Fibroblast of the aortic adventitia (primary cell): ENCODE measurements at regions not wholly inside any gene's neighbourhood (a gene's known extent, or its start where the extent isn't known, plus 50 kb on each side); places are given as distances from the start of the nearest gene placed in this dataset.
"Not testable (repeated sequence)": the region's sequence is repeated elsewhere in the genome, so short reads cannot be mapped to it uniquely, and the experiment has no call there.

Source experiments
- DNase-seq: peaks from one replicate; pipeline ENCODE4 v3.0.0-alpha.2; 2010; ENCODE audit warnings: low read depth
- H3K4me3 ChIP-seq: 2 replicates; pipeline ENCODE4 v1.5.1; 2011; ENCODE audit warnings: low read depth, mild to moderate bottlenecking, control low read depth, low read length, moderate library complexity
- TF ChIP-seq, protein P1 (sequence below): IDR thresholded peaks from 2 replicates; pipeline ENCODE4 v1.5.1; 2011; ENCODE audit warnings: mild to moderate bottlenecking, low read length, control low read depth, inconsistent platforms; ENCODE audit not compliant: insufficient read depth

DNA sequence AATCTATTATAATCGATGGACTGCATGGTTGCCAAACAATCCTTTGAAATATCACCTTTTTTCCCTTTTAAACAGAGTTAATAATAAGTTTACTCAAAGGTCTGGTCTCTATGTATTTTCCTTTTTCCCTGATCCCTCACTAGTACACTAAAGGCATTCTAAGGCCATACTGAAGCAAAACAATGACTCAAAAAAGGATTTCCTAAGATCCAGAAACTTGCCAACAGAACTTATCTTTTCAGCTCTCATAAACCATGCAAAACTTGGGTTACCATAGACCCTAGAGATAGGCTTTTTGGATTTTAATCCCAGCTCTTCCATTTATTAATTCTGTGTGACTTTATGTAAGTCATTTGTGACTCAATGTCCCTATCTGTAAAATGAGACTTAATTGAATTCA is 77.1 kb downstream of the IFI44 start:
- peak; percentile 68 for DNase-seq

DNA sequence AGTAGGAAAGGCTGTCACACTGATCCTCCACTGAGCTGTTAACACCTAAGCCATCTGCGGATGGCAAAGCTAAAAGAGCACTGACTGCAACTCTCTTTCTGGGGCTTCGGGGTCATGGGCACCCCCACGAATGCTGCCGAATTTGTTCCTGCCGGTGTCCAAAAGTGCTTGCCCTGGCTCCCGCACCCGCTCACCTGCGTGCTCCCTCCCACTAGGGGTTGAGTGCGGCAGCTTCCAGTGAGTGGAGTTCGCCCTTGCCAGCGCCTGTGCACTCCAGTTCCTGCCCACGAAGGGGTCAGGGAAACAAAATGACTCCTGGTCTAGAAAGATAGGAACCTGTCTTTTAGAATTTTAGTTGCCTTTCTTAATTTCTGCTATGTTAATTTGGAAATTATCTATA is 78.7 kb downstream of the IFI44 start:
- TF ChIP-seq, protein P1, sequence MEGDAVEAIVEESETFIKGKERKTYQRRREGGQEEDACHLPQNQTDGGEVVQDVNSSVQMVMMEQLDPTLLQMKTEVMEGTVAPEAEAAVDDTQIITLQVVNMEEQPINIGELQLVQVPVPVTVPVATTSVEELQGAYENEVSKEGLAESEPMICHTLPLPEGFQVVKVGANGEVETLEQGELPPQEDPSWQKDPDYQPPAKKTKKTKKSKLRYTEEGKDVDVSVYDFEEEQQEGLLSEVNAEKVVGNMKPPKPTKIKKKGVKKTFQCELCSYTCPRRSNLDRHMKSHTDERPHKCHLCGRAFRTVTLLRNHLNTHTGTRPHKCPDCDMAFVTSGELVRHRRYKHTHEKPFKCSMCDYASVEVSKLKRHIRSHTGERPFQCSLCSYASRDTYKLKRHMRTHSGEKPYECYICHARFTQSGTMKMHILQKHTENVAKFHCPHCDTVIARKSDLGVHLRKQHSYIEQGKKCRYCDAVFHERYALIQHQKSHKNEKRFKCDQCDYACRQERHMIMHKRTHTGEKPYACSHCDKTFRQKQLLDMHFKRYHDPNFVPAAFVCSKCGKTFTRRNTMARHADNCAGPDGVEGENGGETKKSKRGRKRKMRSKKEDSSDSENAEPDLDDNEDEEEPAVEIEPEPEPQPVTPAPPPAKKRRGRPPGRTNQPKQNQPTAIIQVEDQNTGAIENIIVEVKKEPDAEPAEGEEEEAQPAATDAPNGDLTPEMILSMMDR = no peak
- H3K4me3 ChIP-seq = no peak overlapping the region

More for the DNA sequence above, 77.1 kb downstream of the IFI44 start:
- TF ChIP-seq, protein P1 = no peak
- no peak overlapping the region for H3K4me3 ChIP-seq

DNA sequence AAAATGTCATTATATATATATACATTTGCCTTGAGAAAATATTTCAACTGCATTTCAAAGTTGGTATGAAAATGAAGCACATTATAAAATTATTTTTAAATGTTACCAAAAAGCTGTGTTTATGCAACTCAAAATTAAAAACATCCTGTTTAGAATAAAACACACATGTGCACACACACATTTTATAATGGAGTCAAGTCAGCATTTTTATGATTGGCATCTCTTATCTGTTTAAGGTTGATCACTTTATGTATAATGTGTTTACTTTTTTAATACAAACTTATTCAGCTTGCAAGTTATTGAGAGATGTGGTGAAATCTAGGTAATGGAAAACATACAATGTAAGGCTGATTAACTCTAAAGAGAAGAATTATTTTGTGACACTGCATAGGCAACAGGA is 80.4 kb downstream of the IFI44 start:
- DNase-seq = no peak
- TF ChIP-seq, protein P1 = no peak
- no peak overlapping the region for H3K4me3 ChIP-seq

More for the DNA sequence above, 78.7 kb downstream of the IFI44 start:
- DNase-seq = no peak

DNA sequence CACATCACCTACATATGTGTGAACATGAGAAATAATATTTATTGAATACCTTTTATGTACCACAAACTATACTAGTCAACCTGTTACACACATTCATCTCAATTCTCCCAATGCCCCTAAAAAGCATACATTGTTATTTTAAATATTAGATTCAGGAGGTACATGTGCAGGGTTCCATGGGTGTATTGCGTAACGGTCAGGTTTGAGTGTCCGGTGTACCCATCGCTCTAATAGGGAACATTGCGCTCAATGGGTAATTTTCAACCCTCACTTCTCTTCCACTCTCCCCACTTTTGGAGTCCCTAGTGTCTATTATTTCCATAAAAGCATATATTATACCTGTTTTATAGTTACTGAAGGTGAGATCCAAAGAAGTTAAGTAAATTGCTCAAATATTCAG is 82.0 kb downstream of the IFI44 start:
- no peak overlapping the region for H3K4me3 ChIP-seq
- TF ChIP-seq, protein P1 = no peak
- no peak for DNase-seq

DNA sequence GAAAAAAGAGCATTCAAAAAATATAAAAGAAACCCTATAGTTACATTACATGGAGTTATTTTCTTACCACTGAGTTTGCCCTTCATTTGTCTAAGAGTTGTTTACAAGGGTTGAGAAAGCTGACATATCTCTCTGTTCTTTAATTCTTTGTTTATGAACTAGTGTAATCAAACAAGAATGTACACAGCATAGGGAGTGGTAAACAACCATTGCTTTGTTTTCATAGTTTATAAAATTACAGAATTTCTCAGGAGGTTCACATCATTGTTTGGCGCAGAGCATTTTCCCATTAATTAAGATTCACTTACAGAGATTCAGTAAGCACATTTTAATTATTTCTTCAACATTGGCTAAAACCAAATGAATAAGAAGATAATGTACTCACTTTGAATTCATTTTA is 87.6 kb downstream of the IFI44 start:
- DNase-seq = no peak
- TF ChIP-seq, protein P1 = no peak
- no peak overlapping the region for H3K4me3 ChIP-seq

DNA sequence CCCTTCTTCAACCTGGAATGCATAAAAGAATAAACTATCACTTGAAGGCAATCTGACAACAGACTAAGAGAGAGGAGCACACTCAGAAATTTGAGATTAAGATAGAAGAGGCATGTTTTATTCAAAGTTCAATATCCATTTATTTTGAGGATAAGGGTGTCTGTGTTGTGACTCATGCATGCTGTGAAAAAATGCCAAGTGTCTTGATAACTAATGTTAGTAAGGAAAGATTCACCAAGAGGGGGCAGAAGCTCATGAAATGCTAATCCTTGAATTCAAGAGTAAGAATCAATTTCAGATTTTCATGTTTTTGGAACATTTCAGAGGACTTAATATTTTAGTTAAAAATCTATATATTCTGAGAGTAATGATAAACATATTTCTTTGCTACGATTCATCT is 94.0 kb downstream of the IFI44 start:
- peak; percentile 75 for DNase-seq
- H3K4me3 ChIP-seq = no peak overlapping the region
- TF ChIP-seq, protein P1 = peak; percentile 42

DNA sequence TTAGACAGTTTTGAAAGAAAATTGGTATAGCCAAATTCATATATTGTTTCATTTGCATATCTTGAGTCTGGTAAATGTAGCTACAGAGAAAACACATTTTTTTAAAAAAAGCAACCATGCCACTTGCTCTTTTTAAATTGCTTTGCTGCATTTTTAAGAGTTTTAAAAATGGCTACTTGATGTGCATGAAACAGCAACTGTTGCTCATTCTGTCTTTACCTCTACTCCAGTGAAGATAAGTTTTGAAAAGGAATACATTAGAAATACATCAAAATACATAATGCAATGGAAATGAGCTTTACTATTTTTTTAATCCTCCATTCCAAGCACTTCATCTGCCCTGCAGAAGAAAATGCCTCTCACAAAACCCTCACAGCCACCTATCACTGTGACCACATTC is 95.5 kb downstream of the IFI44 start:
- TF ChIP-seq, protein P1 = no peak
- H3K4me3 ChIP-seq = no peak overlapping the region
- no peak for DNase-seq

DNA sequence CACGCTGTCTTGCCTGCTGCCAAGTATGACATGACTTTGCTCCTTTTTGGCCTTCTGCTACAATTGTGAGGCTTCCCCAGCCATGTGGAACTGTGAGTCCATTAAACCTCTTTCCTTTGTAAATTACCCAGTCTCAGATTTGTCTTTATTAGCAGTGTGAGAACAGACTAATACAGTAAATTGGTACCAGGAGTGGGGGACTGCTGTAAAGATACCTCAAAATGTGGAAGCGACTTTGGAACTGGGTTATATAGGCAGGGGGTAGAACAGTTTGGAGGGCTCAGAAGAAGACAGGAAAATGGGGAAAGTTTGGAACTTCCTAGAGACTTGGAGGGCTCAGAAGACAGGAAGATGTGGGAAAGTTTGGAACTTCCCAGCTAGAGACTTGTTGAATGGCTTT is 104.0 kb downstream of the IFI44 start:
- H3K4me3 ChIP-seq, DNase-seq: not testable (repeated sequence)
